Superior temporal gyrus (tissue), 1 donor: ENCODE measurements at regions not wholly inside any gene's neighbourhood (a gene's known extent, or its start where the extent isn't known, plus 50 kb on each side); places are given as distances from the start of the nearest gene placed in this dataset.

Source experiments
- DNase-seq: peaks from one replicate; pipeline ENCODE4 v3.0.0-alpha.2; 2016; ENCODE audit errors: extremely low spot score

- no peak for DNase-seq
These were observed 52.5 kb upstream of the CHD6 start for GRCh38 chr20:41670631-41671030.

GRCh38 chr20:41669708-41670263 is 51.6 kb upstream of the CHD6 start:
- no peak for DNase-seq

GRCh38 chr20:41668057-41668749 is 50.0 kb upstream of the CHD6 start:
- DNase-seq, result no peak
